Stimulated activated effector memory CD8-positive, alpha-beta T cell treated with anti-CD3 and anti-CD28 coated beads, Interleukin-12 subunit alpha, Interleukin-12 subunit beta, amount 100 ng/mL, for 72 hours (primary cell): ENCODE measurements at regions not wholly inside any gene's neighbourhood (a gene's known extent, or its start where the extent isn't known, plus 50 kb on each side); places are given as distances from the start of the nearest gene placed in this dataset.

Experiments
- ATAC-seq: fragments of 150-1000 bp; cut with Tn5 transposase; 2 replicates; pipeline ENCODE4 v1.10.0; 2021
- DNase-seq, 2 donors: peaks; one replicate each; pipeline ENCODE4 v3.0.0; 2021 to 2022; ENCODE audit warnings: low spot score in 2 of 2
- H3K27ac Mint-ChIP-seq: one replicate; pipeline ENCODE4 v1.8.0; 2022; ENCODE audit warnings: mild to moderate bottlenecking, mixed read lengths
- H3K36me3 Mint-ChIP-seq: one replicate; pipeline ENCODE4 v1.8.0; 2022; ENCODE audit warnings: mild to moderate bottlenecking, mixed read lengths
- H3K4me1 Mint-ChIP-seq: one replicate; pipeline ENCODE4 v1.8.0; 2022; ENCODE audit warnings: mixed read lengths
- H3K4me3 Mint-ChIP-seq: one replicate; pipeline ENCODE4 v1.8.0; 2022; ENCODE audit warnings: mild to moderate bottlenecking, mixed read lengths
- H3K9me3 Mint-ChIP-seq: one replicate; pipeline ENCODE4 v1.8.0; 2022; ENCODE audit warnings: mixed read lengths

- H3K27ac Mint-ChIP-seq = no peak overlapping the region
- ATAC-seq (no peak), DNase-seq (no peak)
- H3K9me3 Mint-ChIP-seq = peaks cover 9% of the 10 kb centered on the region
- H3K36me3 Mint-ChIP-seq = no peaks in the 10 kb centered on the region
- no peak overlapping the region for H3K4me3 Mint-ChIP-seq
- no peaks in the 10 kb centered on the region for H3K4me1 Mint-ChIP-seq
Measured at GRCh38 chr5:20515606-20516005, 527.6 kb upstream of the CDH18 start.

GRCh38 chr5:20514145-20514544 is 526.1 kb upstream of the CDH18 start:
- Mint-ChIP-seq H3K9me3 (peaks cover 9% of the 10 kb centered on the region), H3K4me1 (no peaks in the 10 kb centered on the region), H3K27ac (no peak overlapping the region), H3K4me3 (no peak overlapping the region), H3K36me3 (no peaks in the 10 kb centered on the region)
- ATAC-seq = no peak
- DNase-seq = no peak

GRCh38 chr5:20500546-20500945 is 512.5 kb upstream of the CDH18 start:
- Mint-ChIP-seq H3K9me3 (peaks cover 14% of the 10 kb centered on the region), H3K36me3 (no peaks in the 10 kb centered on the region), H3K4me1 (no peaks in the 10 kb centered on the region), H3K4me3 (no peak overlapping the region), H3K27ac (no peak overlapping the region)
- DNase-seq = no peak
- no peak for ATAC-seq

GRCh38 chr5:20498926-20499325 is 510.9 kb upstream of the CDH18 start:
- ATAC-seq (no peak), DNase-seq (no peak)
- Mint-ChIP-seq H3K9me3 (peaks cover 20% of the 10 kb centered on the region), H3K4me3 (no peak overlapping the region), H3K27ac (no peak overlapping the region), H3K36me3 (no peaks in the 10 kb centered on the region), H3K4me1 (no peaks in the 10 kb centered on the region)

- Mint-ChIP-seq H3K4me3 (no peak overlapping the region), H3K9me3 (peaks cover 17% of the 10 kb centered on the region), H3K36me3 (no peaks in the 10 kb centered on the region), H3K4me1 (no peaks in the 10 kb centered on the region), H3K27ac (no peak overlapping the region)
- DNase-seq (no peak), ATAC-seq (no peak)
Measured at GRCh38 chr5:20498102-20498501, 510.1 kb upstream of the CDH18 start.

- DNase-seq (no peak), ATAC-seq (no peak)
- Mint-ChIP-seq H3K4me1 (no peaks in the 10 kb centered on the region), H3K4me3 (no peak overlapping the region), H3K27ac (no peak overlapping the region), H3K36me3 (no peaks in the 10 kb centered on the region), H3K9me3 (peaks cover 17% of the 10 kb centered on the region)
Measured at GRCh38 chr5:20497356-20497755, 509.4 kb upstream of the CDH18 start.

GRCh38 chr5:20494706-20495105 is 506.7 kb upstream of the CDH18 start:
- Mint-ChIP-seq H3K36me3 (no peaks in the 10 kb centered on the region), H3K4me1 (no peaks in the 10 kb centered on the region), H3K4me3 (no peak overlapping the region), H3K27ac (no peak overlapping the region), H3K9me3 (peaks cover 19% of the 10 kb centered on the region)
- DNase-seq (no peak), ATAC-seq (no peak)

GRCh38 chr5:20486826-20487225 is 498.8 kb upstream of the CDH18 start:
- H3K4me3 Mint-ChIP-seq = no peak overlapping the region
- H3K4me1 Mint-ChIP-seq = no peaks in the 10 kb centered on the region
- H3K27ac Mint-ChIP-seq = no peak overlapping the region
- peaks cover 21% of the 10 kb centered on the region for H3K9me3 Mint-ChIP-seq
- no peak for ATAC-seq
- H3K36me3 Mint-ChIP-seq = no peaks in the 10 kb centered on the region
- DNase-seq = no peak

- H3K4me3 Mint-ChIP-seq = no peak overlapping the region
- no peaks in the 10 kb centered on the region for H3K4me1 Mint-ChIP-seq
- no peak for ATAC-seq
- peaks cover 22% of the 10 kb centered on the region for H3K9me3 Mint-ChIP-seq
- no peak overlapping the region for H3K27ac Mint-ChIP-seq
- no peaks in the 10 kb centered on the region for H3K36me3 Mint-ChIP-seq
- DNase-seq = no peak
Measured at GRCh38 chr5:20476016-20476415, 488.0 kb upstream of the CDH18 start.

- H3K4me3 Mint-ChIP-seq = no peak overlapping the region
Measured at GRCh38 chr5:20470997-20471396, 483.0 kb upstream of the CDH18 start.

GRCh38 chr5:20469792-20470191 is 481.8 kb upstream of the CDH18 start:
- H3K36me3 Mint-ChIP-seq = no peaks in the 10 kb centered on the region
- H3K9me3 Mint-ChIP-seq = peaks cover 18% of the 10 kb centered on the region
- no peaks in the 10 kb centered on the region for H3K4me1 Mint-ChIP-seq
- ATAC-seq (no peak), DNase-seq (no peak)
- H3K27ac Mint-ChIP-seq = no peak overlapping the region
- no peak overlapping the region for H3K4me3 Mint-ChIP-seq

More at GRCh38 chr5:20470997-20471396, 483.0 kb upstream of the CDH18 start:
- Mint-ChIP-seq H3K9me3 (peaks cover 15% of the 10 kb centered on the region), H3K36me3 (no peaks in the 10 kb centered on the region), H3K4me1 (no peaks in the 10 kb centered on the region), H3K27ac (no peak overlapping the region)
- DNase-seq (no peak), ATAC-seq (no peak)

- Mint-ChIP-seq H3K9me3 (peaks cover 22% of the 10 kb centered on the region), H3K4me3 (no peak overlapping the region), H3K36me3 (no peaks in the 10 kb centered on the region), H3K4me1 (no peaks in the 10 kb centered on the region), H3K27ac (no peak overlapping the region)
- ATAC-seq (no peak), DNase-seq (no peak)
Measured at GRCh38 chr5:20469390-20469789, 481.4 kb upstream of the CDH18 start.

- H3K27ac Mint-ChIP-seq = no peak overlapping the region
- no peak overlapping the region for H3K4me3 Mint-ChIP-seq
- ATAC-seq (no peak), DNase-seq (no peak)
- H3K36me3 Mint-ChIP-seq = no peaks in the 10 kb centered on the region
- peaks cover 32% of the 10 kb centered on the region for H3K9me3 Mint-ChIP-seq
- H3K4me1 Mint-ChIP-seq = no peaks in the 10 kb centered on the region
Measured at GRCh38 chr5:20466512-20466911, 478.5 kb upstream of the CDH18 start.

GRCh38 chr5:20463206-20463605 is 475.2 kb upstream of the CDH18 start:
- peaks cover 36% of the 10 kb centered on the region for H3K9me3 Mint-ChIP-seq
- H3K4me1 Mint-ChIP-seq = no peaks in the 10 kb centered on the region
- no peak overlapping the region for H3K27ac Mint-ChIP-seq
- H3K36me3 Mint-ChIP-seq = no peaks in the 10 kb centered on the region
- no peak overlapping the region for H3K4me3 Mint-ChIP-seq
- DNase-seq = no peak
- ATAC-seq = no peak

GRCh38 chr5:20446121-20446520 is 458.1 kb upstream of the CDH18 start:
- no peak for ATAC-seq
- no peak overlapping the region for H3K27ac Mint-ChIP-seq

GRCh38 chr5:20445326-20445860 is 457.4 kb upstream of the CDH18 start:
- ATAC-seq = no peak
- Mint-ChIP-seq H3K4me1 (no peaks in the 10 kb centered on the region), H3K9me3 (peaks cover 16% of the 10 kb centered on the region), H3K27ac (no peak overlapping the region), H3K36me3 (no peaks in the 10 kb centered on the region), H3K4me3 (no peak overlapping the region)
- DNase-seq = no peak

More at GRCh38 chr5:20446121-20446520, 458.1 kb upstream of the CDH18 start:
- Mint-ChIP-seq H3K4me1 (no peaks in the 10 kb centered on the region), H3K4me3 (no peak overlapping the region), H3K9me3 (peaks cover 13% of the 10 kb centered on the region), H3K36me3 (no peaks in the 10 kb centered on the region)
- no peak for DNase-seq

GRCh38 chr5:20434786-20435185 is 446.8 kb upstream of the CDH18 start:
- H3K4me3 Mint-ChIP-seq = no peak overlapping the region

More at GRCh38 chr5:20434786-20435185, 446.8 kb upstream of the CDH18 start:
- Mint-ChIP-seq H3K9me3 (peaks cover 5% of the 10 kb centered on the region), H3K4me1 (no peaks in the 10 kb centered on the region), H3K36me3 (no peaks in the 10 kb centered on the region), H3K27ac (no peak overlapping the region)
- DNase-seq (no peak), ATAC-seq (no peak)
